Endothelial cell of umbilical vein (primary cell): ENCODE measurements at regions not wholly inside any gene's neighbourhood (a gene's known extent, or its start where the extent isn't known, plus 50 kb on each side); places are given as distances from the start of the nearest gene placed in this dataset.

ENCODE experiments used
- POLR2A ChIP-seq: IDR thresholded peaks from 2 replicates; pipeline ENCODE4 v1.6.1; 2012; ENCODE audit warnings: low read depth, mild to moderate bottlenecking, control low read depth, low read length
- TF ChIP-seq, protein P1 (sequence below), 2 donors: IDR thresholded peaks; 1 replicate in 1 of 2; 2 replicates in 1 of 2; pipeline ENCODE4 v1.5.1; 2011; ENCODE audit warnings: low read length in 2 of 2, mild to moderate bottlenecking in 2 of 2, moderate library complexity in 2 of 2, control low read depth in 1 of 2, inconsistent platforms in 1 of 2, low read depth in 1 of 2; ENCODE audit not compliant: insufficient read depth in 1 of 2; ENCODE audit errors: extremely low read depth in 1 of 2

DNA sequence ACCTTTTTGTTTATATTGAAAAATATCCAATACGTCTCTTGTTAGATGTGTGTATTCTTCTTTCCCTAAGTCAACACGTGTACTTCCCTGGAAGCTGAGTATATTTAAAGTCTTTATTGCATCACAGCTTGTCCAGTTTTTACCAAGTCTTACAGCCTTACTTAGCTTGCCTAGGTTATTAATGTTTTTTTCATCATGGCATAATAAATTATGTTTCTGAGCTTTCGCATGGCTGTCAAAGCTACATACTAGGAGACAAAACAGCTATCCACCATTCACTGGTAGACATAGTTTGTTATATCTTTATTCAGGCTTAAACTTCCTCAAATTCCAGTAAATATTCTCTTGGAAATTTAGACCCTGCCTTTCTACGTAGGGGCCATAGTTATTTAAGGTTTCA lies 224.2 kb downstream of the BCHE start:
- no peak for TF ChIP-seq POLR2A
- TF ChIP-seq, protein P1, sequence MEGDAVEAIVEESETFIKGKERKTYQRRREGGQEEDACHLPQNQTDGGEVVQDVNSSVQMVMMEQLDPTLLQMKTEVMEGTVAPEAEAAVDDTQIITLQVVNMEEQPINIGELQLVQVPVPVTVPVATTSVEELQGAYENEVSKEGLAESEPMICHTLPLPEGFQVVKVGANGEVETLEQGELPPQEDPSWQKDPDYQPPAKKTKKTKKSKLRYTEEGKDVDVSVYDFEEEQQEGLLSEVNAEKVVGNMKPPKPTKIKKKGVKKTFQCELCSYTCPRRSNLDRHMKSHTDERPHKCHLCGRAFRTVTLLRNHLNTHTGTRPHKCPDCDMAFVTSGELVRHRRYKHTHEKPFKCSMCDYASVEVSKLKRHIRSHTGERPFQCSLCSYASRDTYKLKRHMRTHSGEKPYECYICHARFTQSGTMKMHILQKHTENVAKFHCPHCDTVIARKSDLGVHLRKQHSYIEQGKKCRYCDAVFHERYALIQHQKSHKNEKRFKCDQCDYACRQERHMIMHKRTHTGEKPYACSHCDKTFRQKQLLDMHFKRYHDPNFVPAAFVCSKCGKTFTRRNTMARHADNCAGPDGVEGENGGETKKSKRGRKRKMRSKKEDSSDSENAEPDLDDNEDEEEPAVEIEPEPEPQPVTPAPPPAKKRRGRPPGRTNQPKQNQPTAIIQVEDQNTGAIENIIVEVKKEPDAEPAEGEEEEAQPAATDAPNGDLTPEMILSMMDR (IDR thresholded peaks at IDR 0.05; ENCODE audit: extremely low read depth in 1 of 2, insufficient read depth in 1 of 2, low read depth in 1 of 2, low read length in 2 of 2), result no peak
